H9 (cell line): ENCODE measurements at regions not wholly inside any gene's neighbourhood (a gene's known extent, or its start where the extent isn't known, plus 50 kb on each side); places are given as distances from the start of the nearest gene placed in this dataset.

Source experiments
- DNase-seq: peaks from one replicate; pipeline ENCODE4 v3.0.0-alpha.2; 2017
- H2AFZ ChIP-seq: one replicate; pipeline ENCODE4 v1.6.1; 2013; ENCODE audit warnings: mild to moderate bottlenecking, low read length, control low read depth, moderate library complexity
- H2AK5ac ChIP-seq: 2 replicates; pipeline ENCODE4 v1.6.1; 2013; ENCODE audit warnings: low read length, control low read depth, mixed read lengths; ENCODE audit not compliant: insufficient read length
- H2BK120ac ChIP-seq: one replicate; pipeline ENCODE4 v1.6.1; 2013; ENCODE audit warnings: low read depth, mild to moderate bottlenecking, low read length, control low read depth, inconsistent platforms; ENCODE audit not compliant: poor library complexity, severe bottlenecking
- H2BK12ac ChIP-seq: 2 replicates; pipeline ENCODE4 v1.6.1; 2013; ENCODE audit warnings: low read length, control low read depth, mixed read lengths, low read depth; ENCODE audit not compliant: insufficient read length
- H2BK15ac ChIP-seq: 2 replicates; pipeline ENCODE4 v1.6.1; 2013; ENCODE audit warnings: low read depth, low read length, control low read depth
- H2BK20ac ChIP-seq: one replicate; pipeline ENCODE4 v1.6.1; 2013; ENCODE audit warnings: low read depth, mild to moderate bottlenecking, low read length, control low read depth, inconsistent platforms; ENCODE audit not compliant: poor library complexity, severe bottlenecking
- H2BK5ac ChIP-seq: 2 replicates; pipeline ENCODE4 v1.6.1; 2013; ENCODE audit warnings: low read length, control low read depth, mixed read lengths; ENCODE audit not compliant: insufficient read length
- H3K14ac ChIP-seq: 2 replicates; pipeline ENCODE4 v1.6.1; 2013; ENCODE audit warnings: low read length, control low read depth; ENCODE audit not compliant: insufficient read depth
- H3K18ac ChIP-seq: 2 replicates; pipeline ENCODE4 v1.6.1; 2013; ENCODE audit warnings: low read depth, mild to moderate bottlenecking, mixed read lengths, low read length, control low read depth; ENCODE audit not compliant: insufficient read length
- H3K23ac ChIP-seq: 2 replicates; pipeline ENCODE4 v1.6.1; 2013; ENCODE audit warnings: low read length, control low read depth, mixed read lengths, low read depth; ENCODE audit not compliant: insufficient read length
- H3K23me2 ChIP-seq: 2 replicates; pipeline ENCODE4 v1.6.1; 2013; ENCODE audit warnings: low read depth, mild to moderate bottlenecking, mixed read lengths, low read length, control low read depth; ENCODE audit not compliant: insufficient read length, poor library complexity, severe bottlenecking
- H3K27ac ChIP-seq: 2 replicates; pipeline ENCODE4 v1.5.1; 2013; ENCODE audit warnings: low read length, control low read depth, mixed read lengths, low read depth; ENCODE audit not compliant: insufficient read length
- H3K27me3 ChIP-seq: 2 replicates; pipeline ENCODE4 v1.6.1; 2013; ENCODE audit warnings: low read length, control low read depth, inconsistent platforms; ENCODE audit not compliant: insufficient read depth
- H3K4ac ChIP-seq: 2 replicates; pipeline ENCODE4 v1.6.1; 2013; ENCODE audit warnings: low read depth, mild to moderate bottlenecking, control low read depth, inconsistent platforms, low read length, moderate library complexity
- H3K4me1 ChIP-seq: 2 replicates; pipeline ENCODE4 v1.6.1; 2013; ENCODE audit warnings: low read length, control low read depth, inconsistent platforms; ENCODE audit not compliant: insufficient read depth
- H3K4me2 ChIP-seq: 2 replicates; pipeline ENCODE4 v1.6.1; 2013; ENCODE audit warnings: low read length, control low read depth, mixed read lengths; ENCODE audit not compliant: insufficient read length, insufficient read depth
- H3K56ac ChIP-seq: 2 replicates; pipeline ENCODE4 v1.6.1; 2013; ENCODE audit warnings: low read depth, mild to moderate bottlenecking, mixed read lengths, low read length, control low read depth; ENCODE audit not compliant: insufficient read length
- H3K79me1 ChIP-seq: 2 replicates; pipeline ENCODE4 v1.6.1; 2013; ENCODE audit warnings: low read depth, mild to moderate bottlenecking, moderate library complexity, low read length, control low read depth, inconsistent platforms; ENCODE audit not compliant: insufficient read depth, poor library complexity, severe bottlenecking
- H3K79me2 ChIP-seq: 2 replicates; pipeline ENCODE4 v1.6.1; 2013; ENCODE audit warnings: low read length, control low read depth, inconsistent platforms; ENCODE audit not compliant: insufficient read depth
- H3K9ac ChIP-seq: 2 replicates; pipeline ENCODE4 v1.6.1; 2013; ENCODE audit warnings: low read length, control low read depth, mixed read lengths; ENCODE audit not compliant: insufficient read length; ENCODE audit errors: extremely low read depth
- H3K9me3 ChIP-seq: one replicate; pipeline ENCODE4 v1.6.1; 2013; ENCODE audit warnings: low read depth, low read length, inconsistent platforms; ENCODE audit not compliant: control insufficient read depth
- H3T11ph ChIP-seq: one replicate; pipeline ENCODE4 v1.6.1; 2013; ENCODE audit warnings: mild to moderate bottlenecking, low read length, control low read depth, inconsistent platforms
- H4K20me1 ChIP-seq: one replicate; pipeline ENCODE4 v1.6.1; 2013; ENCODE audit not compliant: control insufficient read depth, insufficient read length, insufficient read depth
- H4K5ac ChIP-seq: 2 replicates; pipeline ENCODE4 v1.6.1; 2013; ENCODE audit warnings: low read depth, mild to moderate bottlenecking, mixed read lengths, low read length, control low read depth; ENCODE audit not compliant: insufficient read length
- H4K8ac ChIP-seq: replicated peaks from 2 replicates; pipeline ENCODE4 v1.6.1; 2013; ENCODE audit warnings: low read length, control low read depth, mixed read lengths, low read depth; ENCODE audit not compliant: insufficient read length
- H4K91ac ChIP-seq: 2 replicates; pipeline ENCODE4 v1.6.1; 2013; ENCODE audit warnings: low read depth, mild to moderate bottlenecking, moderate library complexity, mixed read lengths, low read length, control low read depth; ENCODE audit not compliant: insufficient read length
- H3K27ac Mint-ChIP-seq, 3 experiments: 2 replicates in 2 of 3; 3 replicates in 1 of 3; pipeline ENCODE4 v1.8.0; 2020 to 2021; ENCODE audit warnings: mixed read lengths in 3 of 3, mild to moderate bottlenecking in 1 of 3, moderate library complexity in 1 of 3
- H3K27me3 Mint-ChIP-seq: 2 replicates; pipeline ENCODE4 v1.8.0; 2021; ENCODE audit warnings: low read depth, mild to moderate bottlenecking, moderate library complexity, mixed read lengths
- H3K36me3 Mint-ChIP-seq, 3 experiments: 2 replicates in 2 of 3; 3 replicates in 1 of 3; pipeline ENCODE4 v1.8.0; 2020 to 2021; ENCODE audit warnings: low read depth in 3 of 3, mixed read lengths in 3 of 3; ENCODE audit not compliant: insufficient read depth in 1 of 3
- H3K4me1 Mint-ChIP-seq, 2 experiments: 2 replicates each; pipeline ENCODE4 v1.8.0; 2020; ENCODE audit warnings: mixed read lengths in 2 of 2
- H3K4me3 Mint-ChIP-seq, 2 experiments: 2 replicates in 1 of 2; 3 replicates in 1 of 2; pipeline ENCODE4 v1.8.0; 2020 to 2021; ENCODE audit warnings: mild to moderate bottlenecking in 2 of 2, mixed read lengths in 2 of 2, moderate library complexity in 1 of 2
- H3K9me3 Mint-ChIP-seq, 2 experiments: 2 replicates in 1 of 2; 3 replicates in 1 of 2; pipeline ENCODE4 v1.8.0; 2020; ENCODE audit warnings: mild to moderate bottlenecking in 2 of 2, mixed read lengths in 2 of 2, moderate library complexity in 1 of 2
- WGBS: extraction: QIAGEN DNeasy Blood & Tissue Kit; methylation state at CpG from one replicate; pipeline ENCODE4 v1.1.7; 2013; ENCODE audit warnings: missing lambda C conversion rate, low lambda C conversion rate, mixed read lengths; ENCODE audit not compliant: insufficient read length; ENCODE audit errors: extremely low coverage; 5-methylcytosine and 5-hydroxymethylcytosine counted together
- TF ChIP-seq, protein P1 (sequence below): fragments of 200-600 bp; sonication (generic); conservative IDR thresholded peaks from 3 replicates; pipeline ENCODE4 v1.8.0; 2021; ENCODE audit warnings: antibody characterized with exemption, mild to moderate bottlenecking

DNA sequence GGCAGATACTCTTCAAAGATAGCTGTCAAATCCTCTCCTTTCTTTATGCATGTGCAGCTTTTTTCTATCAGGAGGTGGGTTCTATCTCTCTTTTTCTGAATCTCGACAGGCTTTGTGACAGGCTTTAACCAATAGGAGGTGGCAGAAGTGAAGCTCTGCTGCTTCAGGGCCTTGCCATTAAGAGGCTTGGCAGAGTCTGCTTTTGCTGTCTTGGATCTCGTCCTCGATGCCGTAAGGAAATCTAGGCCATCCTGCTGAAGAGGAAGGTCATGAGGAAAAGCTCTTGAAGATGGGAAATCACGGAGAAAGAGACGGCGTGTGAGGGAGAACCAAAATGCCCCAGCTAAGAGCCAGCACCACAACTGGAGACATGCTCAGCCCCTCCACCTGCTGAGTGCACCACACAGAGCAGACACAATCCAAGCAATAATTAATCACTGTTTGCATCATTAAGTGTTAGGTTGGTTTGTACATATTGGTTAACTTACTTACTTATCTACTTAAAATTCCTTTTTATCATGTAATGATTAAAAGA, 92.2 kb downstream of the DDIT4L start:
- H3K4me1 Mint-ChIP-seq = peaks cover 55 to 58% of the 10 kb centered on the region in 2 experiments
- Histone ChIP-seq H2BK120ac (no peak overlapping the region), H4K20me1 (no peaks in the 10 kb centered on the region), H3K18ac (no peak overlapping the region), H3K9ac (no peak overlapping the region), H3K4me1 (no peaks in the 10 kb centered on the region; the same call in 1 of the 2 replicates), H2BK5ac (no peak overlapping the region), H2BK15ac (no peak overlapping the region), H4K5ac (no peak overlapping the region), H3K14ac (no peak overlapping the region), H3K79me1 (no peaks in the 10 kb centered on the region), H3K23me2 (no peaks in the 10 kb centered on the region), H2BK20ac (no peak overlapping the region), H4K91ac (no peak overlapping the region), H2AK5ac (no peak overlapping the region), H3K27ac (no peak overlapping the region), H4K8ac (no peak overlapping the region), H3K56ac (no peak overlapping the region), H3T11ph (no peak overlapping the region), H3K9me3 (no peaks in the 10 kb centered on the region), H3K4me2 (no peak overlapping the region), H3K4ac (no peak overlapping the region), H3K27me3 (no peaks in the 10 kb centered on the region), H2AFZ (no peak overlapping the region), H2BK12ac (no peak overlapping the region), H3K23ac (no peak overlapping the region), H3K79me2 (no peaks in the 10 kb centered on the region)
- TF ChIP-seq, protein P1, sequence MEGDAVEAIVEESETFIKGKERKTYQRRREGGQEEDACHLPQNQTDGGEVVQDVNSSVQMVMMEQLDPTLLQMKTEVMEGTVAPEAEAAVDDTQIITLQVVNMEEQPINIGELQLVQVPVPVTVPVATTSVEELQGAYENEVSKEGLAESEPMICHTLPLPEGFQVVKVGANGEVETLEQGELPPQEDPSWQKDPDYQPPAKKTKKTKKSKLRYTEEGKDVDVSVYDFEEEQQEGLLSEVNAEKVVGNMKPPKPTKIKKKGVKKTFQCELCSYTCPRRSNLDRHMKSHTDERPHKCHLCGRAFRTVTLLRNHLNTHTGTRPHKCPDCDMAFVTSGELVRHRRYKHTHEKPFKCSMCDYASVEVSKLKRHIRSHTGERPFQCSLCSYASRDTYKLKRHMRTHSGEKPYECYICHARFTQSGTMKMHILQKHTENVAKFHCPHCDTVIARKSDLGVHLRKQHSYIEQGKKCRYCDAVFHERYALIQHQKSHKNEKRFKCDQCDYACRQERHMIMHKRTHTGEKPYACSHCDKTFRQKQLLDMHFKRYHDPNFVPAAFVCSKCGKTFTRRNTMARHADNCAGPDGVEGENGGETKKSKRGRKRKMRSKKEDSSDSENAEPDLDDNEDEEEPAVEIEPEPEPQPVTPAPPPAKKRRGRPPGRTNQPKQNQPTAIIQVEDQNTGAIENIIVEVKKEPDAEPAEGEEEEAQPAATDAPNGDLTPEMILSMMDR = no peak
- no peak overlapping the region for H3K27ac Mint-ChIP-seq
- H3K27me3 Mint-ChIP-seq = no peaks in the 10 kb centered on the region
- H3K9me3 Mint-ChIP-seq = no peaks in the 10 kb centered on the region
- no peak overlapping the region for H3K4me3 Mint-ChIP-seq
- no CpG with 5 or more reads among the region's 7 CpGs for WGBS
- H3K36me3 Mint-ChIP-seq = no peaks in the 10 kb centered on the region
- DNase-seq = no peak
